ENCODE measurements at regions not wholly inside any gene's neighbourhood (a gene's known extent, or its start where the extent isn't known, plus 50 kb on each side); places are given as distances from the start of the nearest gene placed in this dataset.
"Not testable (repeated sequence)": the region's sequence is repeated elsewhere in the genome, so short reads cannot be mapped to it uniquely, and the experiment has no call there.

- Mint-ChIP-seq H3K27me3 (ENCODE audit: low read depth) (no peaks in the 10 kb centered on the region), H3K4me3 (no peak overlapping the region), H3K4me1 (ENCODE audit: low read depth) (no peaks in the 10 kb centered on the region), H3K9me3 (peaks cover 5 to 9% of the 10 kb centered on the region in 2 donors), H3K27ac (no peak overlapping the region), H3K36me3 (ENCODE audit: insufficient read depth in 2 of 2) (peaks cover 0 to 2% of the 10 kb centered on the region in 2 donors)
- ATAC-seq (replicated peaks in 1 of 2) (no peak), DNase-seq (no peak)
Measured at GRCh38 chr6:22134308-22134707, 162.5 kb downstream of the PRL start.

- no peak for DNase-seq
- no peak for ATAC-seq (replicated peaks in 1 of 2)
- H3K27me3 Mint-ChIP-seq (ENCODE audit: low read depth): no peaks in the 10 kb centered on the region
- no peak overlapping the region for H3K27ac Mint-ChIP-seq
- H3K36me3 Mint-ChIP-seq (ENCODE audit: insufficient read depth in 2 of 2): peaks cover 0 to 2% of the 10 kb centered on the region in 2 donors
- no peak overlapping the region for H3K4me3 Mint-ChIP-seq
- no peaks in the 10 kb centered on the region for H3K4me1 Mint-ChIP-seq (ENCODE audit: low read depth)
- H3K9me3 Mint-ChIP-seq: peaks cover 5% of the 10 kb centered on the region in 2 donors
Measured at GRCh38 chr6:22135395-22135794, 161.4 kb downstream of the PRL start.

GRCh38 chr6:22140736-22141135 lies 156.1 kb downstream of the PRL start:
- not testable (repeated sequence) for DNase-seq; H3K36me3 Mint-ChIP-seq (ENCODE audit: insufficient read depth in 2 of 2); H3K9me3 Mint-ChIP-seq; H3K4me3 Mint-ChIP-seq; H3K27ac Mint-ChIP-seq; ATAC-seq (replicated peaks in 1 of 2)
- Mint-ChIP-seq H3K4me1 (ENCODE audit: low read depth) (peaks cover 13% of the 10 kb centered on the region), H3K27me3 (ENCODE audit: low read depth) (peaks cover 15% of the 10 kb centered on the region)

- H3K36me3 Mint-ChIP-seq (ENCODE audit: insufficient read depth in 2 of 2): no peaks in the 10 kb centered on the region
- DNase-seq: no peak
- H3K27ac Mint-ChIP-seq: no peak overlapping the region
- H3K27me3 Mint-ChIP-seq (ENCODE audit: low read depth): peaks cover 20% of the 10 kb centered on the region
- no peaks in the 10 kb centered on the region for H3K9me3 Mint-ChIP-seq
- peaks cover 17% of the 10 kb centered on the region for H3K4me1 Mint-ChIP-seq (ENCODE audit: low read depth)
- H3K4me3 Mint-ChIP-seq: no peak overlapping the region
- no peak for ATAC-seq (replicated peaks in 1 of 2)
Measured at GRCh38 chr6:22141241-22141745, 155.5 kb downstream of the PRL start.

GRCh38 chr6:22142856-22143255 lies 154.0 kb downstream of the PRL start:
- H3K36me3 Mint-ChIP-seq (ENCODE audit: insufficient read depth in 2 of 2): no peaks in the 10 kb centered on the region
- no peak for ATAC-seq (replicated peaks in 1 of 2)

GRCh38 chr6:22145376-22145775 lies 151.5 kb downstream of the PRL start:
- no peak overlapping the region for H3K4me3 Mint-ChIP-seq
- peaks cover 50% of the 10 kb centered on the region for H3K4me1 Mint-ChIP-seq (ENCODE audit: low read depth)
- ATAC-seq (replicated peaks in 1 of 2) (no peak), DNase-seq (no peak)
- no peak overlapping the region for H3K27ac Mint-ChIP-seq
- peaks cover 51% of the 10 kb centered on the region for H3K27me3 Mint-ChIP-seq (ENCODE audit: low read depth)
- H3K36me3 Mint-ChIP-seq (ENCODE audit: insufficient read depth in 2 of 2): no peaks in the 10 kb centered on the region
- H3K9me3 Mint-ChIP-seq: no peaks in the 10 kb centered on the region

More at GRCh38 chr6:22142856-22143255, 154.0 kb downstream of the PRL start:
- peaks cover 33% of the 10 kb centered on the region for H3K4me1 Mint-ChIP-seq (ENCODE audit: low read depth)
- H3K4me3 Mint-ChIP-seq: no peak overlapping the region
- no peak for DNase-seq
- no peak overlapping the region for H3K27ac Mint-ChIP-seq
- peaks cover 31% of the 10 kb centered on the region for H3K27me3 Mint-ChIP-seq (ENCODE audit: low read depth)
- H3K9me3 Mint-ChIP-seq: no peaks in the 10 kb centered on the region

GRCh38 chr6:22145823-22146677 lies 150.8 kb downstream of the PRL start:
- H3K27me3 Mint-ChIP-seq (ENCODE audit: low read depth): peaks cover 51% of the 10 kb centered on the region
- H3K36me3 Mint-ChIP-seq (ENCODE audit: insufficient read depth in 2 of 2): no peaks in the 10 kb centered on the region
- DNase-seq: peak in 1 of 2 donors; percentile 4
- peak overlapping the region; percentile 76 to 86 for H3K4me3 Mint-ChIP-seq
- no peaks in the 10 kb centered on the region for H3K9me3 Mint-ChIP-seq
- H3K27ac Mint-ChIP-seq: no peak overlapping the region
- ATAC-seq (replicated peaks in 1 of 2): peak in 1 of 2 donors; percentile 24
- peaks cover 50% of the 10 kb centered on the region for H3K4me1 Mint-ChIP-seq (ENCODE audit: low read depth)

- Mint-ChIP-seq H3K9me3 (no peaks in the 10 kb centered on the region), H3K36me3 (ENCODE audit: insufficient read depth in 2 of 2) (no peaks in the 10 kb centered on the region), H3K4me3 (peak overlapping the region; percentile 76 to 86), H3K27me3 (ENCODE audit: low read depth) (peaks cover 51% of the 10 kb centered on the region), H3K27ac (no peak overlapping the region), H3K4me1 (ENCODE audit: low read depth) (peaks cover 48% of the 10 kb centered on the region)
- DNase-seq: peak in 1 of 2 donors; percentile 2
- ATAC-seq (replicated peaks in 1 of 2): no peak
Measured at GRCh38 chr6:22146678-22146930, 150.2 kb downstream of the PRL start.

GRCh38 chr6:22146931-22147701 lies 149.7 kb downstream of the PRL start:
- peaks cover 51% of the 10 kb centered on the region for H3K27me3 Mint-ChIP-seq (ENCODE audit: low read depth)
- H3K36me3 Mint-ChIP-seq (ENCODE audit: insufficient read depth in 2 of 2): no peaks in the 10 kb centered on the region
- no peaks in the 10 kb centered on the region for H3K9me3 Mint-ChIP-seq
- peak in 1 of 2 donors; percentile 2 for DNase-seq
- peaks cover 46% of the 10 kb centered on the region for H3K4me1 Mint-ChIP-seq (ENCODE audit: low read depth)
- H3K4me3 Mint-ChIP-seq: peak overlapping the region; percentile 76 to 86
- peak in 1 of 2 donors; percentile 34 for ATAC-seq (replicated peaks in 1 of 2)
- H3K27ac Mint-ChIP-seq: no peak overlapping the region

- DNase-seq: no peak
- Mint-ChIP-seq H3K36me3 (ENCODE audit: insufficient read depth in 2 of 2) (no peaks in the 10 kb centered on the region), H3K9me3 (no peaks in the 10 kb centered on the region), H3K27ac (no peak overlapping the region), H3K4me1 (ENCODE audit: low read depth) (peaks cover 37% of the 10 kb centered on the region), H3K27me3 (ENCODE audit: low read depth) (peaks cover 60% of the 10 kb centered on the region), H3K4me3 (peak overlapping the region; percentile 76 to 86)
- peak; percentile 54 to 75 for ATAC-seq (replicated peaks in 1 of 2)
Measured at GRCh38 chr6:22147921-22148776, 148.7 kb downstream of the PRL start.

- Mint-ChIP-seq H3K9me3 (no peaks in the 10 kb centered on the region), H3K36me3 (ENCODE audit: insufficient read depth in 2 of 2) (no peaks in the 10 kb centered on the region), H3K27ac (no peak overlapping the region), H3K4me3 (peak overlapping the region in 1 of 2 donors; percentile 86), H3K27me3 (ENCODE audit: low read depth) (peaks cover 62% of the 10 kb centered on the region), H3K4me1 (ENCODE audit: low read depth) (peaks cover 37% of the 10 kb centered on the region)
- ATAC-seq (replicated peaks in 1 of 2) (no peak), DNase-seq (no peak)
Measured at GRCh38 chr6:22149096-22149495, 147.7 kb downstream of the PRL start.

- Mint-ChIP-seq H3K27ac (no peak overlapping the region), H3K36me3 (ENCODE audit: insufficient read depth in 2 of 2) (no peaks in the 10 kb centered on the region), H3K4me3 (no peak overlapping the region), H3K9me3 (no peaks in the 10 kb centered on the region), H3K4me1 (ENCODE audit: low read depth) (peaks cover 37% of the 10 kb centered on the region), H3K27me3 (ENCODE audit: low read depth) (peaks cover 61% of the 10 kb centered on the region)
- ATAC-seq (replicated peaks in 1 of 2): no peak
- no peak for DNase-seq
Measured at GRCh38 chr6:22149501-22150367, 147.1 kb downstream of the PRL start.
